ENCODE measurements at regions not wholly inside any gene's neighbourhood (a gene's known extent, or its start where the extent isn't known, plus 50 kb on each side); places are given as distances from the start of the nearest gene placed in this dataset.

DNA sequence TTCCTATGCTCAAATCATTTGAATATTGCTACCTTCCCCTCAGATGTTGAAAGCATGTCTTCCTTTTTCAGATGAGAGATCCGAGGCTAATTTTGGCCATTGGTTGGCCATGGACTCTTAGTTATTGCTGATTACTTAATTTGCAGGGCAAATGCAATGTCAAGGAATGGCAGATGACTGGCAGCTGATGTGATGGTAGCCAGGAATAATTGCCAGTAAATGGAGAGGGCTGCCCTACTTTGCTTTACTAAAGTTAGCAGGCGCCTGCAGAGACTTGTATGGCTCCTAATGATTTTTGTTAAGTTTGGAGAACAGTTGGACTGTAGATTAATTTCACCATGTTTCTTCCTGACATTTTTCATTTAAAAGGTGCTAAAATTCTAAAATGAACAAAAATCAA, 128.9 kb downstream of the XCL2 start:
- Histone ChIP-seq H3K14ac (replicated peaks; ENCODE audit: low read depth, low read length) (no peak overlapping the region), H2AFZ (replicated peaks; ENCODE audit: low read length, poor library complexity) (no peak overlapping the region), H3K4me2 (ENCODE audit: low read depth, low read length) (no peak overlapping the region), H3K9ac (ENCODE audit: low read depth, low read length) (no peak overlapping the region), H2AK9ac (replicated peaks; ENCODE audit: low read depth, low read length, poor library complexity) (no peak overlapping the region), H4K8ac (ENCODE audit: low read depth in 2 of 2, low read length in 2 of 2) (no peak overlapping the region), H3K9me1 (ENCODE audit: insufficient read depth, low read length) (no peaks in the 10 kb centered on the region), H3K9me3 (ENCODE audit: control insufficient read depth, insufficient read depth, low read length) (no peaks in the 10 kb centered on the region), H3K4me1 (ENCODE audit: control insufficient read depth, insufficient read depth, low read length) (no peaks in the 10 kb centered on the region), H3K79me1 (ENCODE audit: low read depth in 1 of 2, low read length in 2 of 2) (no peaks in the 10 kb centered on the region), H4K91ac (ENCODE audit: insufficient read depth, low read depth, low read length) (no peak overlapping the region), H2BK15ac (ENCODE audit: low read depth, low read length) (no peak overlapping the region), H3K27me3 (ENCODE audit: control insufficient read depth, insufficient read depth, low read length) (no peaks in the 10 kb centered on the region), H2AK5ac (ENCODE audit: low read depth, low read length) (no peak overlapping the region), H3K36me3 (ENCODE audit: control insufficient read depth, insufficient read depth, low read length) (no peaks in the 10 kb centered on the region), H4K5ac (ENCODE audit: low read depth, low read length) (no peak overlapping the region), H3K4me3 (ENCODE audit: insufficient read depth, low read depth, low read length) (no peak overlapping the region), H3K4ac (ENCODE audit: low read depth, low read length) (no peak overlapping the region), H2BK5ac (ENCODE audit: low read depth, low read length, poor library complexity, severe bottlenecking) (no peak overlapping the region), H3K56ac (ENCODE audit: extremely low read depth, insufficient read depth, low read length) (no peak overlapping the region), H2BK120ac (ENCODE audit: low read depth, low read length) (no peak overlapping the region), H4K20me1 (ENCODE audit: insufficient read depth, low read length) (no peaks in the 10 kb centered on the region), H3K18ac (ENCODE audit: low read depth, low read length) (no peak overlapping the region), H3K23ac (ENCODE audit: low read depth, low read length) (no peak overlapping the region), H3K27ac (ENCODE audit: insufficient read depth, low read length) (no peak overlapping the region), H2BK20ac (ENCODE audit: low read depth, low read length) (no peak overlapping the region)
- no peak for DNase-seq
- WGBS, 2 experiments (ENCODE audit: extremely low coverage in 2 of 2, insufficient read length in 1 of 2): no CpG with 5 or more reads among the region's 2 CpGs
- dilution Hi-C loops (cut with HindIII; ENCODE audit: low sequenced_read_pairs, unreplicated experiment) (no loop called here), intact Hi-C loops (cut with micrococcal nuclease) (no loop called here), in situ Hi-C loops (cut with MboI; ENCODE audit: low sequenced_read_pairs) (no loop called here)
- no TSS peak for BruUV-seq (replicated peaks)
- CTCF ChIA-PET: no interaction called here
- no peak for TF ChIP-seq CEBPB (IDR thresholded peaks at IDR 0.05; ENCODE audit: low read depth, low read length)
- TF ChIP-seq MAZ (IDR thresholded peaks at IDR 0.05; ENCODE audit: borderline replicate concordance, low read depth, low read length): no peak
- TF ChIP-seq FOS (IDR thresholded peaks at IDR 0.05; ENCODE audit: low read depth, low read length): no peak
- TF ChIP-seq ELK1 (IDR thresholded peaks at IDR 0.05; ENCODE audit: borderline replicate concordance, low read depth, low read length): no peak
- no peak for TF ChIP-seq SMC3 (IDR thresholded peaks at IDR 0.05; ENCODE audit: low read depth, low read length)
- TF ChIP-seq MXI1 (IDR thresholded peaks at IDR 0.05; ENCODE audit: borderline replicate concordance, low read depth, low read length): no peak
- TF ChIP-seq RCOR1 (IDR thresholded peaks at IDR 0.05; ENCODE audit: insufficient replicate concordance, low read length): no peak
- TF ChIP-seq MAFK (IDR thresholded peaks at IDR 0.05; ENCODE audit: low read depth, low read length): no peak
- no peak for TF ChIP-seq POLR2A (IDR thresholded peaks at IDR 0.05; ENCODE audit: low read depth, low read length)
- TF ChIP-seq NFE2L2 (IDR thresholded peaks at IDR 0.05; ENCODE audit: low read depth, low read length): no peak
- no peak for TF ChIP-seq RFX5 (IDR thresholded peaks at IDR 0.05; ENCODE audit: low read depth, low read length)
- TF ChIP-seq CHD1 (IDR thresholded peaks at IDR 0.05; ENCODE audit: low read depth, low read length): no peak
- TF ChIP-seq RAD21 (IDR thresholded peaks at IDR 0.05; ENCODE audit: low read length): no peak
- no peak for TF ChIP-seq CTCF (conservative IDR thresholded peaks at IDR 0.05; ENCODE audit: low read depth, low read length)
- TF ChIP-seq, protein P1, sequence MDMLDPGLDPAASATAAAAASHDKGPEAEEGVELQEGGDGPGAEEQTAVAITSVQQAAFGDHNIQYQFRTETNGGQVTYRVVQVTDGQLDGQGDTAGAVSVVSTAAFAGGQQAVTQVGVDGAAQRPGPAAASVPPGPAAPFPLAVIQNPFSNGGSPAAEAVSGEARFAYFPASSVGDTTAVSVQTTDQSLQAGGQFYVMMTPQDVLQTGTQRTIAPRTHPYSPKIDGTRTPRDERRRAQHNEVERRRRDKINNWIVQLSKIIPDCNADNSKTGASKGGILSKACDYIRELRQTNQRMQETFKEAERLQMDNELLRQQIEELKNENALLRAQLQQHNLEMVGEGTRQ (IDR thresholded peaks at IDR 0.05; ENCODE audit: low read depth, low read length): no peak
- TF ChIP-seq BHLHE40 (IDR thresholded peaks at IDR 0.05; ENCODE audit: low read depth, low read length): no peak
- ATAC-seq (ENCODE audit: low read depth): no peak
- POLR2A ChIA-PET (ENCODE audit: unreplicated experiment): no interaction called here
